HG03575 (cell line): ENCODE measurements at regions not wholly inside any gene's neighbourhood (a gene's known extent, or its start where the extent isn't known, plus 50 kb on each side); places are given as distances from the start of the nearest gene placed in this dataset.

Source experiments
- ATAC-seq: cut with Tn5 transposase; IDR thresholded peaks from one replicate; pipeline ENCODE4 v1.9.1; 2021; ENCODE audit not compliant: unreplicated experiment, insufficient number of reproducible peaks, low FRiP score; ENCODE audit errors: extremely low read depth

DNA sequence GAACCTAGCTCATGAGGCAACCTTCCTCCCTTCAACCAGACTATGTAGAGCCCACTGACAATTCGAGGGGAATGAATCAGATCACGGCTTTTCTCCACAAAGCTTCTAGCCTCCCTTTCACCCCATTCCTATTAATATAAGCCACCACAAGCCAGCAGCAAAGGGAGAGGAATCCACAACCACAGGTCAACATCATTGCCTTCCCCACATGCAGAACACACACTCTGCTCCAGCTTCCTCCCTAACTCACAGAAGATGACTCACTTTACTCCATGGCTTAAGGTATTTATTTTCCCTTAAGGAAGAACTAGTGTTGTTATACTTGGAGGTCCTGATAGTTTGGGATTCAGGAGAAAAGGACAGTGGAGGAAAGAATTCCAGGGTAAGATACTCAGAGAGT, 272.2 kb downstream of the C1D start:
- ATAC-seq = no peak

DNA sequence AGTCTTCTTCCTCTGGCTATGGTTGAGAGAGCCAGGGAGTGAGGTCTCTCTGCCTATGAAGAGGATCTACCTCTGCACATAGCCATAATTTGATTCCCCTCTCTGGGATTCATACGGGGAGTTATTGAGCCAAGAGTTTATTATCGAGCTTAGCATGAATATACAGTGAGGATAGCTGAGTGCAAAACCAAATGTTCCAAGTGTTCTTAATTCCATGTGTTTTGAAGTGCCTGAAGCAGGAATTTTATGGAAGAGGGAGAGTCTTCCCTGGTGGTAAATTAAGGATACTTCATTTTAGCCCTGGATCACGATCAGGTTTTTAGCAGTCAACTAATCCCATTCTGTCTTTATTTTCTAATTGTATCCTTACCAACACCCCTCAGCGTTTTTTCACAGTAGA, 270.6 kb downstream of the C1D start:
- ATAC-seq = no peak

- no peak for ATAC-seq
These were observed 270.1 kb downstream of the C1D start for GRCh38 chr2:67792681-67793091.

DNA sequence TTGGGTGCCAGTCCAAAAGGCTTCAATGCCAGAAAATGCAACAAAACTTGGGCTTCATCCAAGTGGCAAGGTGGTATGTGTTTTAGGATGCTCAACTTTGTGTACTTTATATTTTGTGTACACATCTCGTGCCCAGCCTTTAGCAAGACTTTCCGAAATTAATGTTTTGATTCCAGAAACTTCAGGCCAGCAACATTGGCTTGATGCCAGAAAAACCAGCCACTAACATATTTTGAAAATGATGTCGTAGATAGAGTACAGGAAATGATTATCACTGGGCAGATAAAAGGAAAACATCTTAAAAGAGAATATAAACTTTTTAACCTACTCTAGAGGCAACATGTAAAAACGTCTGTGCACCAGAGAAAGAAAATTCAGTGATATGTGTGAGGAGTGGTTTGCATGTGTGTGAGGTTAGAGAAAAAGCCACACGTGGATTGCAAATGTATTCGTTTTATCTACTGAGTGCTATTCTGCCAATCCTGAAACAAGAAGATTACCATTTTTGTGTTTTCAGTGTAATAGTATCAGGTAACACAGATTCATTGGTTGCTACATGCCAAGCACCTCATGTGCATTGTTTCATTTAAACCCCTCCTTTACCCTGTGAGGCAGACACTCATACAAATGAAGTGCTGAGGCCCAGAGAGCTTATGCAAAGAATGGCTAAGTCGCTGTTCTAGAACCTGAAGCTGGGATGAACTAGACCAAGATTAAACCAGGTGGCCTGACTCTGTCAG, 264.8 kb downstream of the C1D start:
- no peak for ATAC-seq

GRCh38 chr2:67798541-67799160, 264.2 kb downstream of the C1D start:
- ATAC-seq = no peak

DNA sequence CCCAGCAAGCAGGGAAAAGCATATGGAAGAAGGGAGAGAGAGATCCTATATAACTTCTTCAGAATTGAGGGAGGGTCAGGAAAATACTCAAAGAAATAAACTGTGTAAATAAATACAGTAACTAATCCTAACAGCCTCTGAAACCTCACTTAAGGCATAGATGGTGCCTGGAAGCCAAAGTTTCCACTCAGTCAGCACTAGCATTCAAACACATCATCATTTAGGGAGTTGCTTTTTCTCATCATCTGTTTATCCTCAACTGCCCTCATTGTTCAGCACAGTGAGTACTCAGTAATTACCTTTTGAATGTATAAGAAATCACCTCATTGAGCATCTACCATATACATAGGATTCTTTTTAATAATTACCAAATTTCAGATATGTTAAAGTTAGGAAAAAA, 262.9 kb downstream of the C1D start:
- no peak for ATAC-seq

DNA sequence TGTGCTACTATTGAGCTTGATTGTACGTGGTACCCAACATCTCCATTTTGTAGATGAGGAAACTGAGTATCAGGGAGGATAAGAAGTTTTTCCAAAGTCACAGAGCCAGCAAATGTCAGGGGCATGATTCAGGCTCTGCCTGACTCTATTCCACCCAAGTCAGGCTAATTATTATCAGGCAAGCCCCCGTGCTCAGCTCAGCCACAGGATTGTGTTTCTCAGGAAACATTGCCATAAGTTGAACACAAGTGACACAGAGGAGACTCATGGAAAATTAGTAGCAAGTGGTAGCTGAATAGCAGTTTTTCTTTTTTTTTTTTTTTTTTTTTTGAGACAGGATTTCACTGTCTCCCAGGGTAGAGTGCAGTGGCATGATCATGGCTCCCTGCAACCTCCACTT, 260.5 kb downstream of the C1D start:
- ATAC-seq = no peak

GRCh38 chr2:67802824-67803223, 260.0 kb downstream of the C1D start:
- ATAC-seq = no peak

DNA sequence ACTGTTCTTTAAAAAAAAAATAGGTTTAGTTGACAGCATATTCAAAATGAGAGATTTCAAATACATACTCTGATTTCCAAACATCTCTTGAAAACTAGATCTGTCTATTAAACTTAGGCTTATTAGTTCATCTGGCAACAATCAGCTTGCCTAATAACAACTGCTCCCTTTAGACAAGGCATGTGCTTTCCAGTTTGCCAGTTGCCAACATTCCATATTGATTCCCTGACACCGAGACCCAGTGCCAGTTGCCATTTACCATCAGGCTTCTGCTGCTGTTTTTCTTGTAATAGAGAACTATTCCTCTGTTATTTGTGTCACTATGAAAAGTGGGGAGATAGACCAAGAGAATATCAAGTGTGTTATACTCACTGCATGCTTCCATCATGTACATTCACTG, 256.0 kb downstream of the C1D start:
- no peak for ATAC-seq

- no peak for ATAC-seq
These were observed 254.7 kb downstream of the C1D start for GRCh38 chr2:67808112-67808511.

- no peak for ATAC-seq
These were observed 250.1 kb downstream of the C1D start for GRCh38 chr2:67812682-67813081.

DNA sequence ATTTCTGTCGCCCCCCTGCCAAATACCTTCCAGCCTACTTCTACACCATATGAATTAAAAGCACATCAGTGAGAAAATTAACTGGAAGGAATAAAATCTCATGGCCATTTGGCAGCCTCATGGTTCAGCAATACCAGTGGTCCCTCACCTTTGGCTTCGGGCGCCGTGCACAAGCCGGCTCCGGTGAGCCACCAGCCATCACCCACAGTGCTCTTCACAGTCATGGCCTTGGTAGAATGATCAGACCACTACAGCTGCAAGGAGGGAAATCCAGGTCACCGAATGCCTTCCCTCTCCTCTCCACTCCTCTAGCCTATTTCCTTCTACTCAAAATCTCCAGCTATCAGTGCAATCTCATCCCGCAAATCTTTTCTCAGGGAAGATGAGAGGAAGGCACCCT, 239.1 kb downstream of the C1D start:
- no peak for ATAC-seq

GRCh38 chr2:67824186-67824585, 238.6 kb downstream of the C1D start:
- no peak for ATAC-seq

DNA sequence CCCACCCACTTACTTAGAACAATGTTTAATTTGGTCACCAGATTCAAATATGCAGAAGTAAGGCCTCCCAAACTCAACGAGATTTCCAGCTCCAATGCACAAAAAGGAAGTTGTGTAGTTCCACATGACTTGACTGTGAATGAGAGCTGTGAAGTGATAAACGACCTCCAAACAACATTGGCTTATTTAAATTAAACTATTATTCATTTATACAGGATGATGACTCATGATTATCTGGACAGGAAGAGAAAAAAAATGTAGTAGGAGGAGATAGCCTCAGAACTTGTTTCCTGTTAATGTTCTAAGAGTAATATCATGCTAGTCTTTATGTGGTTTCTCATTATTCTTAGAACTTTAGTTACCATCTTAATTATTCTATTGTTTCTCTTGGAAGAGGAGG, 237.3 kb downstream of the C1D start:
- ATAC-seq = no peak

DNA sequence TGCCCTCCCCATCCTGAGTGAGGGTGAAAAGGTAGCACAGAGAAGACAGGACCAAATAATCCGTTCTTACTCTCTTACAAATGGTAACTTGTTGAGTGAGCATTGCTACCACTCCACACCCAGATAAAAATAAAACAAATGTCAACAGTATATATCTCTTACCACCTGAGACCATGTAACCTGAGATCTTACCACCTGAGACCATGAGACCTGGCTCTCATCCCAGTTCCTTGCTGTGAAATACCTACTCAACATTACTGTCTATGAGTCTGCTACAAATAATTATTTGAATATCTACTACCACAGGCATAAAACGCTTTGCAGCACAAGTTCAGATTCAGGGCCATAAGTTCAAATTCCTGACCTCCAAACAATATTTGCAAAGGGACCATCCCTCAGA, 234.7 kb downstream of the C1D start:
- no peak for ATAC-seq

- ATAC-seq = no peak
These were observed 233.3 kb downstream of the C1D start for GRCh38 chr2:67829470-67829869.

DNA sequence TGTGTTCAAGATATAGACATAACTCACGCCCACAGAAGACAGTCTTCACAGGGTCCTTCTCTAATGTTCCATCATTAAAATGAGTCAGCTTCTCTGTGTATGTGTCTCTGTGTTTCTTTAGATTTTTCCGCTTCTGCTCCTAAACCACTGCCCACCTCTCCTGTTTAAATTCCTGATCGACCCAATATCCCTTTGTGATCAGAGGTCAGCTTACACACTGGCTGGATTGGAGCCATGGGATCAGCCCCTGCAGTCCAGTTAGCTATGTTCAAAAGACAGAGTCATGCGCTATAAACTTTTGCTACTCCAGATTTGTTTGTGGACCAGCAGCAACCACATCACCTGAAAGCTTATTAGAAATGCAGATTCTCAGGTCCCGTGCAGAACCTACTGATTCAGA, 229.2 kb downstream of the C1D start:
- ATAC-seq = no peak

GRCh38 chr2:67834482-67834881, 228.3 kb downstream of the C1D start:
- no peak for ATAC-seq

DNA sequence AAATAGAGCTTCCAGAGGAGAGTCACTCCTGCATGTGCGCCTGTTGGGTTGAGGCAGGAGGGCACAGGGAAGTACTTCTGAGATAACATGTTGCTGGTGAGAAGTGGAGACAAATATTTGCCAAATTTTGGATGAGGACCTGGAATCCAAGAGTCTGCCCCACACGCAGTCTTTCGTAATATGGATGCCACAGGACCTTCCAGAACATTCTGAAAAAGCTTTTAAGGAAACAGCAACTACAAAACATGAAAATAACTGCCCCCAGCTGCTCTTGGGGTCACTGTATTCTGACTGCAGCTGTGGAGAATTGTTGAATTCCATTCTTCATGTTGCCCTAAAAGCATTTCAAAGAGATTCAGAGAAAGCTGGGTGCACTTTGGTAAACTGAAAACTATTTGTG, 227.5 kb downstream of the C1D start:
- no peak for ATAC-seq

- ATAC-seq = no peak
These were observed 225.9 kb downstream of the C1D start for GRCh38 chr2:67836866-67837265.

- ATAC-seq = no peak
These were observed 224.6 kb downstream of the C1D start for GRCh38 chr2:67838205-67838604.
